Adipose tissue (tissue), 3 donors: ENCODE measurements at regions not wholly inside any gene's neighbourhood (a gene's known extent, or its start where the extent isn't known, plus 50 kb on each side); places are given as distances from the start of the nearest gene placed in this dataset.
"Not testable (repeated sequence)": the region's sequence is repeated elsewhere in the genome, so short reads cannot be mapped to it uniquely, and the experiment has no call there.

Experiments
- H3K27ac ChIP-seq: one replicate; pipeline ENCODE4 v1.5.1; 2013; ENCODE audit warnings: low read depth, low read length
- WGBS, 3 donors: extraction: QIAGEN DNeasy Blood & Tissue Kit; methylation state at CpG; one replicate each; pipeline ENCODE4 v1.1.7; 2013; 5-methylcytosine and 5-hydroxymethylcytosine counted together
- donor health status: healthy with polysubstance abuse.
- donor health status: Bipolar disorder and iron deficiency.
- donor health status: healthy.

- WGBS, 3 donors, result 0% methylated on average over 1 of the region's 1 CpG
- H3K27ac ChIP-seq, result no peak overlapping the region
These were observed 50.6 kb upstream of the SLC44A3 start for GRCh38 chr1:94769551-94769950.

GRCh38 chr1:94768036-94768435 is 52.1 kb upstream of the SLC44A3 start:
- WGBS, 3 donors, result 51 to 84% (median 64%) methylated on average over 4 of the region's 4 CpGs

GRCh38 chr1:94765958-94766357 is 54.2 kb upstream of the SLC44A3 start:
- no peak overlapping the region for H3K27ac ChIP-seq
- WGBS, 3 donors, result 80 to 92% (median 91%) methylated on average over 3 of the region's 3 CpGs

More at GRCh38 chr1:94768036-94768435, 52.1 kb upstream of the SLC44A3 start:
- H3K27ac ChIP-seq, result no peak overlapping the region

- no peak overlapping the region for H3K27ac ChIP-seq
These were observed 61.0 kb upstream of the SLC44A3 start for GRCh38 chr1:94759188-94759587.

GRCh38 chr1:94757931-94758330 is 62.2 kb upstream of the SLC44A3 start:
- H3K27ac ChIP-seq, result no peak overlapping the region
- 43 to 58% (median 45%) methylated on average over 7 of the region's 7 CpGs for WGBS, 3 donors

- WGBS, 3 donors, result 24 to 67% (median 25%) methylated on average over 7 of the region's 7 CpGs
- no peak overlapping the region for H3K27ac ChIP-seq
These were observed 64.5 kb upstream of the SLC44A3 start for GRCh38 chr1:94755675-94756074.

- 86 to 92% (median 88%) methylated on average over 3 of the region's 3 CpGs for WGBS, 3 donors
These were observed 65.1 kb upstream of the SLC44A3 start for GRCh38 chr1:94755016-94755415.

GRCh38 chr1:94754570-94754969 is 65.6 kb upstream of the SLC44A3 start:
- no peak overlapping the region for H3K27ac ChIP-seq

More at GRCh38 chr1:94755016-94755415, 65.1 kb upstream of the SLC44A3 start:
- not testable (repeated sequence) for H3K27ac ChIP-seq

GRCh38 chr1:94754095-94754494 is 66.1 kb upstream of the SLC44A3 start:
- H3K27ac ChIP-seq, result no peak overlapping the region
- WGBS, 3 donors, result 68 to 74% (median 68%) methylated on average over 2 of the region's 2 CpGs

More at GRCh38 chr1:94754570-94754969, 65.6 kb upstream of the SLC44A3 start:
- 48 to 76% (median 53%) methylated on average over 4 of the region's 4 CpGs for WGBS, 3 donors

GRCh38 chr1:94753171-94753972 is 66.8 kb upstream of the SLC44A3 start:
- H3K27ac ChIP-seq, result no peak overlapping the region
- 46 to 66% (median 53%) methylated on average over 6 of the region's 6 CpGs for WGBS, 3 donors

- WGBS, 3 donors, result 90 to 97% (median 92%) methylated on average over 5 of the region's 5 CpGs
- H3K27ac ChIP-seq, result not testable (repeated sequence)
These were observed 68.7 kb upstream of the SLC44A3 start for GRCh38 chr1:94751483-94751882.

GRCh38 chr1:94746635-94747525 is 73.3 kb upstream of the SLC44A3 start:
- H3K27ac ChIP-seq, result no peak overlapping the region
- WGBS, 3 donors, result 47 to 78% (median 60%) methylated on average over 8 of the region's 8 CpGs

- H3K27ac ChIP-seq, result no peak overlapping the region
These were observed 74.4 kb upstream of the SLC44A3 start for GRCh38 chr1:94745742-94746141.

- WGBS, 3 donors, result 67 to 73% (median 70%) methylated on average over 1 of the region's 1 CpG
- no peak overlapping the region for H3K27ac ChIP-seq
These were observed 76.3 kb upstream of the SLC44A3 start for GRCh38 chr1:94743862-94744261.

GRCh38 chr1:94741996-94742395 is 78.2 kb upstream of the SLC44A3 start:
- 84 to 98% (median 98%) methylated on average over 2 of the region's 2 CpGs for WGBS, 3 donors
- H3K27ac ChIP-seq, result no peak overlapping the region

GRCh38 chr1:94741510-94741909 is 78.6 kb upstream of the SLC44A3 start:
- 27 to 74% (median 36%) methylated on average over 2 of the region's 2 CpGs for WGBS, 3 donors
- no peak overlapping the region for H3K27ac ChIP-seq

- H3K27ac ChIP-seq, result no peak overlapping the region
- WGBS, 3 donors, result 57 to 82% (median 59%) methylated on average over 7 of the region's 7 CpGs
These were observed 80.6 kb upstream of the SLC44A3 start for GRCh38 chr1:94739521-94740061.

GRCh38 chr1:94738371-94738770 is 81.8 kb upstream of the SLC44A3 start:
- WGBS, 3 donors, result 95 to 97% (median 95%) methylated on average over 3 of the region's 3 CpGs
- no peak overlapping the region for H3K27ac ChIP-seq
